GM12874 (cell line): ENCODE measurements at regions not wholly inside any gene's neighbourhood (a gene's known extent, or its start where the extent isn't known, plus 50 kb on each side); places are given as distances from the start of the nearest gene placed in this dataset.

Experiments used
- CTCF ChIP-seq: IDR thresholded peaks from 2 replicates; pipeline ENCODE4 v1.5.1; 2011; ENCODE audit warnings: low read depth, mild to moderate bottlenecking, control low read depth, low read length, moderate library complexity; ENCODE audit not compliant: insufficient read depth

DNA sequence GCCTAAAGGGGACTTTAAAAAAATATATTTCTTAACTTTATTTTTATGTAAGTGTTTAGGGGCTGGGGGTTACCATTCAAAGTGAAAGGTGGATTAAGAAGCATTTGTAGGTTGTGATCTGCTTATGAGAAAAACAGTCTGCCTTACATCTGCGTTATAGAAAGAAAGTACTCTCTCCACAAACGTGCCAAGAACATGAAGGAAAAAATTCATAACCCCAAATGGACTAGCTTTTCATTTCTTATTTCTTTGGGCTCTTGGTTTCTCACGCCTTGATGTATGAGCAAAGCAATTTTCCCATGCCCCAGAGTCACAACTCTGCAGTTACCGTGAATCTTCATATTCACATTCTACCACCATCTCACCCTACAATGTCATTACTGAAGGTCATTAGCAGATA, 1165.1 kb upstream of the ADGRL4 start:
- no peak for TF ChIP-seq CTCF

GRCh38 chr1:80170811-80171485, 1164.4 kb upstream of the ADGRL4 start:
- no peak for TF ChIP-seq CTCF

GRCh38 chr1:80164150-80164549, 1157.6 kb upstream of the ADGRL4 start:
- TF ChIP-seq CTCF = no peak

DNA sequence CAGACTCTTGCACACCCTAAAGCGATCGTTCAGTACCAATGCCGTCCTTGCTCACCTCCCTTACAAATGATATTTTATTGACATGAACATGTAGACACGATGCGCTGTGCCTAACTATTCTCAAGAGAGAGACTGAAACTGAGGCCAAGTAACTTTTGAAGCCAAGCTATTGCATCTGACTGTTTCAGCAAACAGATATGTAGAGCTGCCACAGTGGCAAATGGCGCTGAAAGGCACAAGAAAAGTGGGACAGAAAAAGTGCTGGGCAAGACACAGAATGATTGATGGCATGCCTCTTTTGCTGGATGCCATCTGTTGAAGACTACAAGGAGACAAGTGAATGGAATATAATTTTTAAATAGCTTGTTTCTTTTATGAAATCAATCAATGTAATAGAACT, 1157.2 kb upstream of the ADGRL4 start:
- no peak for TF ChIP-seq CTCF

DNA sequence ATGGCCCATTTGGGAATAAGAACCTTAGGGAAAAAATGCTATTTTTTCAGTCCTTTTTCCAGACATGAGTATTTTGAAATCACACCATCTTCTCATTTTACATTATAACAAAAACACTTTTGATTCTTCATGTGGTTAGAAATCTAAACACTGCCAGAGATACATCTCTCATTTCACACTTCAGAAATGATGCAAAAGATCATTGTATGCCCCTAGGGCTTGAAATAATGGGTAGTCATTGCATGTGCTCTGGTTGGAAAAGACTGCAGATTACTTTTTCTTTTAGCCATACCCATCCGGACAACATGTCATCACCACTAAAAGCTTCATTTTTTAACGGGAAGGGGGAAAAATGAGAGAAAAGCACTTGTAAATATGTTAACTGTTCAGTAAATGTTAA, 1152.2 kb upstream of the ADGRL4 start:
- TF ChIP-seq CTCF = no peak

GRCh38 chr1:80158266-80158665, 1151.7 kb upstream of the ADGRL4 start:
- TF ChIP-seq CTCF = no peak

- 0 out of 2 replicates have a peak, but pooled peaks have one; percentile 1 for TF ChIP-seq CTCF
These were observed 1148.8 kb upstream of the ADGRL4 start for GRCh38 chr1:80155371-80155770.
